ENCODE measurements at regions not wholly inside any gene's neighbourhood (a gene's known extent, or its start where the extent isn't known, plus 50 kb on each side); places are given as distances from the start of the nearest gene placed in this dataset.
"Not testable (repeated sequence)": the region's sequence is repeated elsewhere in the genome, so short reads cannot be mapped to it uniquely, and the experiment has no call there.

DNA sequence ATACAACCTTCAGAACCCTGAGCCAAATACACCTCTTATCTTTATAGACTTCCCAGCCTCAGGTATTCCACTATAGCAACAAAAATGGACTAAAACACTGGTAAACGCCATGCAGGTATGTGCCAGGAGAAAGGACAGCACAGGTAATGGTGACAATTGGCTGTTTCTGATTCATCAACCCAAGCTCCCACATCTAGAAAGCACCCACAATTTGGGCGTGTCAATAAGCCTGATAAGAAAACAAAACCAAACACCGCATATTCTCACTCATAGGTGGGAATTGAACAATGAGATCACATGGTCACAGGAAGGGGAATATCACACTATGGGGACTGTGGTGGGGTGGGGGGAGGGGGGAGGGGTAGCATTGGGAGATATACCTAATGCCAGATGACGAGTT is 348.5 kb downstream of the GADD45G start:
- H3K9me2 ChIP-seq (ENCODE audit: insufficient read depth); DNase-seq (ENCODE audit: low read depth, low spot score); CTCF ChIA-PET; POLR2A ChIA-PET; H3K4me2 ChIP-seq (ENCODE audit: low read length); H3K9me3 ChIP-seq (ENCODE audit: control insufficient read depth in 1 of 2, insufficient read depth in 1 of 2, low read depth in 1 of 2, low read length in 2 of 2); H3K27ac ChIP-seq (ENCODE audit: low read depth, low read length); H3K4me1 ChIP-seq (ENCODE audit: control insufficient read depth in 1 of 2, insufficient read depth in 2 of 2, low read length in 2 of 2); RAD21 ChIA-PET (ENCODE audit: low non-redundant PET in 1 of 2, low total read pairs in 2 of 2, uncharacterized antibody in 2 of 2, unreplicated experiment in 2 of 2); H4K20me1 ChIP-seq (ENCODE audit: insufficient read depth); intact Hi-C loops (cut with micrococcal nuclease); H3K36me3 ChIP-seq (ENCODE audit: control insufficient read depth in 1 of 2, insufficient read depth in 2 of 2, low read length in 2 of 2); H2AFZ ChIP-seq (ENCODE audit: low read depth, low read length, poor library complexity, severe bottlenecking); H3K4me3 ChIP-seq (replicated peaks in 1 of 2; ENCODE audit: low read depth in 1 of 2, low read length in 2 of 2); BruUV-seq (replicated peaks); H3K9ac ChIP-seq (ENCODE audit: low read length); ATAC-seq; H3K27me3 ChIP-seq (ENCODE audit: insufficient read depth, low read length); H3K79me2 ChIP-seq (ENCODE audit: insufficient read depth, low read length): not testable (repeated sequence)

DNA sequence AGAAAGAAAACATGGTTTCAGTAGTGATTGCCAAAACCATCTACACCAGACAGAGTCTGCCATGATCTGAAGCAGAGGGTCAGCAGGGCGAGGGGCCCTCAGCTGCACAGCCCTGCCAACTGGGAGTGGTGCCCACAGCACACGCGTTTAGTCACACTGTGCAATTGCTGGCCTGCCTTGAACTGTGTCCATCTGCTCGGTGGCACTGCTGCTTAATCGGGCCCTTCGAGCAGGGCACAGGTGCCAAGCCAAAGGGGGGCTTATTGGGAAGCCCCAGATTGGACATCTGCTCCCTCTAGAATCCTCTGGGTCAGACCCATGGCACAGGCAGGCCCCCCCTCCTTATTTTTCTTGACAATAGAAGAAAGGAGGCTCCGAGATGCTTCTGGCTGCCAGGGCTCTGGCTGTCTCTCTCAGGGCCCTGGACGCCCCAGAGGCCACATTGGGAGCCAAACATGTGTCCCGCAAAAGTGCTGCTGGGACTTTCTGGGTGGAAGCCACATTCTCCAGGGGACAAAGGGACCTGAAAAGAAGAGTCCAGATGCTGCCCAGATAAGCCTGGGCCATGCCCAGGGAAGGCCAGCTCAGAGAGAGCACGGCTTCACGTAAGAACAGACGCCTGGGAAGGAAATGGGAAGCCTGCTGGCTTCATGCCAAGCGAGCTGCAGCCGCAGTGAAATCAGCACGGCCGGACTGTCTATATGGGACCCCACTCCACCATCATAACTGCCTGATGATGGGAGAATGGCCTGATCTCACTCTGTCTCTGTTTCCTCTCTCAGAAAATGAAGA is 349.2 kb downstream of the GADD45G start:
- Histone ChIP-seq H2AFZ (ENCODE audit: low read depth, low read length, poor library complexity, severe bottlenecking) (no peak overlapping the region), H3K9me2 (ENCODE audit: insufficient read depth) (no peaks in the 10 kb centered on the region), H3K79me2 (ENCODE audit: insufficient read depth, low read length) (no peaks in the 10 kb centered on the region), H3K27ac (ENCODE audit: low read depth, low read length) (no peak overlapping the region), H3K9me3 (ENCODE audit: control insufficient read depth in 1 of 2, insufficient read depth in 1 of 2, low read depth in 1 of 2, low read length in 2 of 2) (no peaks in the 10 kb centered on the region), H3K4me3 (replicated peaks in 1 of 2; ENCODE audit: low read depth in 1 of 2, low read length in 2 of 2) (no peak overlapping the region), H3K9ac (ENCODE audit: low read length) (no peak overlapping the region), H3K36me3 (ENCODE audit: control insufficient read depth in 1 of 2, insufficient read depth in 2 of 2, low read length in 2 of 2) (no peaks in the 10 kb centered on the region), H3K4me1 (ENCODE audit: control insufficient read depth in 1 of 2, insufficient read depth in 2 of 2, low read length in 2 of 2) (no peaks in the 10 kb centered on the region), H4K20me1 (ENCODE audit: insufficient read depth) (no peaks in the 10 kb centered on the region), H3K27me3 (ENCODE audit: insufficient read depth, low read length) (peaks cover 8% of the 10 kb centered on the region; the same call in 1 of the 2 replicates), H3K4me2 (ENCODE audit: low read length) (no peak overlapping the region)
- no TSS peak for BruUV-seq (replicated peaks)
- DNase-seq (ENCODE audit: low read depth, low spot score) (no peak), ATAC-seq (no peak)
- ChIA-PET RAD21 (ENCODE audit: low non-redundant PET in 1 of 2, low total read pairs in 2 of 2, uncharacterized antibody in 2 of 2, unreplicated experiment in 2 of 2) (no interaction called here), CTCF (no interaction called here), POLR2A (no interaction called here)
- intact Hi-C loops (cut with micrococcal nuclease) = no loop called here
- no peak for TF ChIP-seq EZH2phosphoT487 (IDR thresholded peaks at IDR 0.05; ENCODE audit: borderline replicate concordance)
- no peak for TF ChIP-seq CBX3 (IDR thresholded peaks at IDR 0.05; ENCODE audit: low read depth)
- no peak for TF ChIP-seq ZNF274 (IDR thresholded peaks at IDR 0.05; ENCODE audit: low read depth, low read length)
- TF ChIP-seq, protein P1, sequence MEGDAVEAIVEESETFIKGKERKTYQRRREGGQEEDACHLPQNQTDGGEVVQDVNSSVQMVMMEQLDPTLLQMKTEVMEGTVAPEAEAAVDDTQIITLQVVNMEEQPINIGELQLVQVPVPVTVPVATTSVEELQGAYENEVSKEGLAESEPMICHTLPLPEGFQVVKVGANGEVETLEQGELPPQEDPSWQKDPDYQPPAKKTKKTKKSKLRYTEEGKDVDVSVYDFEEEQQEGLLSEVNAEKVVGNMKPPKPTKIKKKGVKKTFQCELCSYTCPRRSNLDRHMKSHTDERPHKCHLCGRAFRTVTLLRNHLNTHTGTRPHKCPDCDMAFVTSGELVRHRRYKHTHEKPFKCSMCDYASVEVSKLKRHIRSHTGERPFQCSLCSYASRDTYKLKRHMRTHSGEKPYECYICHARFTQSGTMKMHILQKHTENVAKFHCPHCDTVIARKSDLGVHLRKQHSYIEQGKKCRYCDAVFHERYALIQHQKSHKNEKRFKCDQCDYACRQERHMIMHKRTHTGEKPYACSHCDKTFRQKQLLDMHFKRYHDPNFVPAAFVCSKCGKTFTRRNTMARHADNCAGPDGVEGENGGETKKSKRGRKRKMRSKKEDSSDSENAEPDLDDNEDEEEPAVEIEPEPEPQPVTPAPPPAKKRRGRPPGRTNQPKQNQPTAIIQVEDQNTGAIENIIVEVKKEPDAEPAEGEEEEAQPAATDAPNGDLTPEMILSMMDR (IDR thresholded peaks at IDR 0.05 in 2 of 3, conservative IDR thresholded peaks at IDR 0.05 in 1 of 3; ENCODE audit: borderline replicate concordance in 1 of 3, insufficient read depth in 1 of 3, low read depth in 2 of 3, low read length in 2 of 3) = no peak
- no peak for TF ChIP-seq RAD21 (IDR thresholded peaks at IDR 0.05; ENCODE audit: low read depth)
- TF ChIP-seq, protein P2, sequence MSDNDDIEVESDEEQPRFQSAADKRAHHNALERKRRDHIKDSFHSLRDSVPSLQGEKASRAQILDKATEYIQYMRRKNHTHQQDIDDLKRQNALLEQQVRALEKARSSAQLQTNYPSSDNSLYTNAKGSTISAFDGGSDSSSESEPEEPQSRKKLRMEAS (IDR thresholded peaks at IDR 0.05) = no peak
